GM18519 (cell line): ENCODE measurements at regions not wholly inside any gene's neighbourhood (a gene's known extent, or its start where the extent isn't known, plus 50 kb on each side); places are given as distances from the start of the nearest gene placed in this dataset.

Source experiments
- ATAC-seq: cut with Tn5 transposase; IDR thresholded peaks from one replicate; pipeline ENCODE4 v1.9.1; 2021; ENCODE audit warnings: mild to moderate bottlenecking, moderate library complexity; ENCODE audit not compliant: unreplicated experiment, low FRiP score

GRCh38 chr9:36728651-36729520 lies 156.2 kb downstream of the MELK start:
- ATAC-seq = no peak

- ATAC-seq = no peak
Observed at GRCh38 chr9:36729906-36730305, 157.2 kb downstream of the MELK start.

- ATAC-seq = no peak
Observed at GRCh38 chr9:36730414-36730813, 157.7 kb downstream of the MELK start.

- no peak for ATAC-seq
Observed at GRCh38 chr9:36731068-36731956, 158.6 kb downstream of the MELK start.

- no peak for ATAC-seq
Observed at GRCh38 chr9:36734737-36735136, 162.0 kb downstream of the MELK start.

- no peak for ATAC-seq
Observed at GRCh38 chr9:36736648-36737047, 164.0 kb downstream of the MELK start.

- no peak for ATAC-seq
Observed at GRCh38 chr9:36738318-36738976, 165.8 kb downstream of the MELK start.

- no peak for ATAC-seq
Observed at GRCh38 chr9:36739373-36740116, 166.8 kb downstream of the MELK start.

GRCh38 chr9:36742264-36742663 lies 169.6 kb downstream of the MELK start:
- no peak for ATAC-seq

- ATAC-seq = no peak
Observed at GRCh38 chr9:36744678-36745077, 172.0 kb downstream of the MELK start.

- ATAC-seq = no peak
Observed at GRCh38 chr9:36745977-36746376, 173.3 kb downstream of the MELK start.

- ATAC-seq = no peak
Observed at GRCh38 chr9:36746415-36746814, 173.7 kb downstream of the MELK start.

GRCh38 chr9:36748322-36748899 lies 175.7 kb downstream of the MELK start:
- no peak for ATAC-seq

- no peak for ATAC-seq
Observed at GRCh38 chr9:36749461-36749860, 176.8 kb downstream of the MELK start.

GRCh38 chr9:36750630-36751029 lies 177.9 kb downstream of the MELK start:
- ATAC-seq = no peak

- no peak for ATAC-seq
Observed at GRCh38 chr9:36755019-36755418, 182.3 kb downstream of the MELK start.

GRCh38 chr9:36759141-36759540 lies 186.4 kb downstream of the MELK start:
- no peak for ATAC-seq

GRCh38 chr9:36759976-36760375 lies 187.3 kb downstream of the MELK start:
- ATAC-seq = no peak

- no peak for ATAC-seq
Observed at GRCh38 chr9:36760667-36761420, 188.1 kb downstream of the MELK start.
